ENCODE measurements at regions not wholly inside any gene's neighbourhood (a gene's known extent, or its start where the extent isn't known, plus 50 kb on each side); places are given as distances from the start of the nearest gene placed in this dataset.

DNA sequence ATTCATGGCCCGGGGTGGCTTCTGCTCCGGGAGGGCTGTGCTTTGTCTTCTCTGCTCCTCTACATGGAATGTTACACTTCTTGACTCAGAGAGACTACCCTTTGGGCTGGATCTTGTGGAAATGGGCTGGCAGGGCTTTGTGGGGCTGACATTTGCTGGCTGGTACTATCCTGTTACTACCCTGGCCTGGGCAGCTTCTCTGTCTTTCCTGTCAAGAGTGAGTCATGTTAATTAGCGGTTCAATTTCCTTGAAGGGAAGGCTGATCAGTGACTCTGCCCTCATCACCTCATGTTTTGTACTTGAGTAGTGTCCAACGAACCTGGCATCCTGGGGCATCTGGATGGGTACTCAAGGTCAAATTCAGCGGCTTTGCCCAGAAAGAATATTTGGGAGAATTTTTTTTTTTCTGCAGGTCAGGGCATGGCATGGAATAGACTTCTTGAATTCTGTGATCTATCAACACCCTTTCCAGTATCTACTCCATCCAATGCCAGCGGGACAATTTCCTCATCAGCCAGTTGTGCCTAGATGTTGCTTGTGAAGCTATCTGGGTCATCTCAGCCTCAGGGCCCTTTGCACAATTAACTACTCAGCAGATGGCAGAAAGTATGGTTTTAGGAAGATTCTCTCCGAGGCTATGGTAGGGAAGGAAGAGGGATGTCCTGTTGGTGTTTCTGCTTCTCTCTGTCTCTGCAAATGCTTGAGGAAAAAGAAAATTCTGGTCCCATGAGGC lies 140.5 kb upstream of the PLET1 start:
- no CpG with 5 or more reads among the region's 7 CpGs for WGBS, 2 experiments (ENCODE audit: extremely low coverage in 2 of 2, insufficient read length in 1 of 2)

More for the DNA sequence above, 140.5 kb upstream of the PLET1 start:
- Histone ChIP-seq H3K4me3 (ENCODE audit: insufficient read depth, low read depth, low read length) (no peak overlapping the region), H2BK5ac (ENCODE audit: low read depth, low read length, poor library complexity, severe bottlenecking) (no peak overlapping the region), H3K27ac (ENCODE audit: insufficient read depth, low read length) (no peak overlapping the region), H3K4ac (ENCODE audit: low read depth, low read length) (no peak overlapping the region), H4K91ac (ENCODE audit: insufficient read depth, low read depth, low read length) (no peak overlapping the region), H3K27me3 (ENCODE audit: control insufficient read depth, insufficient read depth, low read length) (peaks cover 5% of the 10 kb centered on the region), H3K36me3 (ENCODE audit: control insufficient read depth, insufficient read depth, low read length) (no peaks in the 10 kb centered on the region), H3K56ac (ENCODE audit: extremely low read depth, insufficient read depth, low read length) (no peak overlapping the region), H2BK15ac (ENCODE audit: low read depth, low read length) (no peak overlapping the region), H3K9me1 (ENCODE audit: insufficient read depth, low read length) (no peaks in the 10 kb centered on the region; the same call in 1 of the 2 replicates), H3K9ac (ENCODE audit: low read depth, low read length) (no peak overlapping the region), H2BK120ac (ENCODE audit: low read depth, low read length) (no peak overlapping the region), H2AFZ (replicated peaks; ENCODE audit: low read length, poor library complexity) (peak overlapping the region; percentile 54), H4K5ac (ENCODE audit: low read depth, low read length) (no peak overlapping the region), H3K18ac (ENCODE audit: low read depth, low read length) (no peak overlapping the region), H4K8ac (ENCODE audit: low read depth in 2 of 2, low read length in 2 of 2) (no peak overlapping the region), H3K23ac (ENCODE audit: low read depth, low read length) (no peak overlapping the region), H4K20me1 (ENCODE audit: insufficient read depth, low read length) (no peaks in the 10 kb centered on the region), H3K4me2 (ENCODE audit: low read depth, low read length) (no peak overlapping the region), H3K14ac (replicated peaks; ENCODE audit: low read depth, low read length) (no peak overlapping the region), H3K4me1 (ENCODE audit: control insufficient read depth, insufficient read depth, low read length) (no peaks in the 10 kb centered on the region), H2BK20ac (ENCODE audit: low read depth, low read length) (no peak overlapping the region), H2AK9ac (replicated peaks; ENCODE audit: low read depth, low read length, poor library complexity) (no peak overlapping the region), H2AK5ac (ENCODE audit: low read depth, low read length) (no peak overlapping the region), H3K9me3 (ENCODE audit: control insufficient read depth, insufficient read depth, low read length) (no peaks in the 10 kb centered on the region), H3K79me1 (ENCODE audit: low read depth in 1 of 2, low read length in 2 of 2) (no peaks in the 10 kb centered on the region)
- no TSS peak for BruUV-seq (replicated peaks)
- ChIA-PET CTCF (interaction anchor here (0.7 kb wide), 1 partner anchor 43 kb away, joined by 3 read pairs; no protein-coding TSS in a partner anchor), POLR2A (ENCODE audit: unreplicated experiment) (no interaction called here)
- intact Hi-C loops (cut with micrococcal nuclease) (no loop called here), in situ Hi-C loops (cut with MboI; ENCODE audit: low sequenced_read_pairs) (no loop called here), dilution Hi-C loops (cut with HindIII; ENCODE audit: low sequenced_read_pairs, unreplicated experiment) (no loop called here)
- no peak for TF ChIP-seq RFX5 (IDR thresholded peaks at IDR 0.05; ENCODE audit: low read depth, low read length)
- TF ChIP-seq RAD21 (IDR thresholded peaks at IDR 0.05; ENCODE audit: low read length), result no peak
- no peak for TF ChIP-seq SMC3 (IDR thresholded peaks at IDR 0.05; ENCODE audit: low read depth, low read length)
- TF ChIP-seq, protein P1, sequence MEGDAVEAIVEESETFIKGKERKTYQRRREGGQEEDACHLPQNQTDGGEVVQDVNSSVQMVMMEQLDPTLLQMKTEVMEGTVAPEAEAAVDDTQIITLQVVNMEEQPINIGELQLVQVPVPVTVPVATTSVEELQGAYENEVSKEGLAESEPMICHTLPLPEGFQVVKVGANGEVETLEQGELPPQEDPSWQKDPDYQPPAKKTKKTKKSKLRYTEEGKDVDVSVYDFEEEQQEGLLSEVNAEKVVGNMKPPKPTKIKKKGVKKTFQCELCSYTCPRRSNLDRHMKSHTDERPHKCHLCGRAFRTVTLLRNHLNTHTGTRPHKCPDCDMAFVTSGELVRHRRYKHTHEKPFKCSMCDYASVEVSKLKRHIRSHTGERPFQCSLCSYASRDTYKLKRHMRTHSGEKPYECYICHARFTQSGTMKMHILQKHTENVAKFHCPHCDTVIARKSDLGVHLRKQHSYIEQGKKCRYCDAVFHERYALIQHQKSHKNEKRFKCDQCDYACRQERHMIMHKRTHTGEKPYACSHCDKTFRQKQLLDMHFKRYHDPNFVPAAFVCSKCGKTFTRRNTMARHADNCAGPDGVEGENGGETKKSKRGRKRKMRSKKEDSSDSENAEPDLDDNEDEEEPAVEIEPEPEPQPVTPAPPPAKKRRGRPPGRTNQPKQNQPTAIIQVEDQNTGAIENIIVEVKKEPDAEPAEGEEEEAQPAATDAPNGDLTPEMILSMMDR (conservative IDR thresholded peaks at IDR 0.05; ENCODE audit: low read depth, low read length), result no peak
- TF ChIP-seq BHLHE40 (IDR thresholded peaks at IDR 0.05; ENCODE audit: low read depth, low read length), result no peak
- TF ChIP-seq CHD1 (IDR thresholded peaks at IDR 0.05; ENCODE audit: low read depth, low read length), result no peak
- TF ChIP-seq MAZ (IDR thresholded peaks at IDR 0.05; ENCODE audit: borderline replicate concordance, low read depth, low read length), result no peak
- no peak for TF ChIP-seq RCOR1 (IDR thresholded peaks at IDR 0.05; ENCODE audit: insufficient replicate concordance, low read length)
- no peak for TF ChIP-seq MAFK (IDR thresholded peaks at IDR 0.05; ENCODE audit: low read depth, low read length)
- TF ChIP-seq, protein P2, sequence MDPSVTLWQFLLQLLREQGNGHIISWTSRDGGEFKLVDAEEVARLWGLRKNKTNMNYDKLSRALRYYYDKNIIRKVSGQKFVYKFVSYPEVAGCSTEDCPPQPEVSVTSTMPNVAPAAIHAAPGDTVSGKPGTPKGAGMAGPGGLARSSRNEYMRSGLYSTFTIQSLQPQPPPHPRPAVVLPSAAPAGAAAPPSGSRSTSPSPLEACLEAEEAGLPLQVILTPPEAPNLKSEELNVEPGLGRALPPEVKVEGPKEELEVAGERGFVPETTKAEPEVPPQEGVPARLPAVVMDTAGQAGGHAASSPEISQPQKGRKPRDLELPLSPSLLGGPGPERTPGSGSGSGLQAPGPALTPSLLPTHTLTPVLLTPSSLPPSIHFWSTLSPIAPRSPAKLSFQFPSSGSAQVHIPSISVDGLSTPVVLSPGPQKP (IDR thresholded peaks at IDR 0.05; ENCODE audit: borderline replicate concordance, low read depth, low read length), result no peak
- TF ChIP-seq CEBPB (IDR thresholded peaks at IDR 0.05; ENCODE audit: low read depth, low read length), result no peak
- TF ChIP-seq MXI1 (IDR thresholded peaks at IDR 0.05; ENCODE audit: borderline replicate concordance, low read depth, low read length), result no peak
- no peak for TF ChIP-seq NFE2L2 (IDR thresholded peaks at IDR 0.05; ENCODE audit: low read depth, low read length)
- no peak for TF ChIP-seq FOS (IDR thresholded peaks at IDR 0.05; ENCODE audit: low read depth, low read length)
- no peak for TF ChIP-seq USF2 (IDR thresholded peaks at IDR 0.05; ENCODE audit: low read depth, low read length)
- TF ChIP-seq POLR2A (IDR thresholded peaks at IDR 0.05; ENCODE audit: low read depth, low read length), result no peak
- ATAC-seq (ENCODE audit: low read depth) (no peak), DNase-seq (no peak)
